Esophagus (tissue), 2 donors: ENCODE measurements at regions not wholly inside any gene's neighbourhood (a gene's known extent, or its start where the extent isn't known, plus 50 kb on each side); places are given as distances from the start of the nearest gene placed in this dataset.

Source experiments
- H3K27ac ChIP-seq, 2 donors: one replicate each; pipeline ENCODE4 v1.5.1; 2013; ENCODE audit warnings: low read depth in 2 of 2, mild to moderate bottlenecking in 2 of 2, inconsistent platforms in 1 of 2, low read length in 1 of 2, moderate library complexity in 1 of 2
- H3K27me3 ChIP-seq, 2 donors: one replicate each; pipeline ENCODE4 v1.6.1; 2013; ENCODE audit warnings: low read length in 2 of 2, control low read depth in 1 of 2, mild to moderate bottlenecking in 1 of 2; ENCODE audit not compliant: insufficient read depth in 2 of 2, control insufficient read depth in 1 of 2
- H3K36me3 ChIP-seq, 2 donors: one replicate each; pipeline ENCODE4 v1.6.1; 2013; ENCODE audit warnings: low read length in 1 of 2; ENCODE audit not compliant: control insufficient read depth in 2 of 2, insufficient read depth in 2 of 2
- H3K4me1 ChIP-seq, 2 donors: one replicate each; pipeline ENCODE4 v1.6.1; 2013; ENCODE audit warnings: low read length in 1 of 2; ENCODE audit not compliant: control insufficient read depth in 2 of 2, insufficient read depth in 2 of 2
- H3K4me3 ChIP-seq, 2 donors: one replicate each; pipeline ENCODE4 v1.5.1; 2013; ENCODE audit warnings: low read length in 2 of 2, mild to moderate bottlenecking in 2 of 2, low read depth in 1 of 2, moderate library complexity in 1 of 2
- H3K9me3 ChIP-seq, 2 donors: one replicate each; pipeline ENCODE4 v1.6.1; 2013; ENCODE audit warnings: mild to moderate bottlenecking in 2 of 2, low read depth in 1 of 2, low read length in 1 of 2, moderate library complexity in 1 of 2; ENCODE audit not compliant: control insufficient read depth in 2 of 2, insufficient read depth in 1 of 2
- WGBS, 2 donors: extraction: QIAGEN DNeasy Blood & Tissue Kit; methylation state at CpG; one replicate each; pipeline ENCODE4 v1.1.7; 2013; 5-methylcytosine and 5-hydroxymethylcytosine counted together
- donor health status: healthy with polysubstance abuse.
- donor health status: Bipolar disorder and iron deficiency.

GRCh38 chr16:62100651-62101050 is 64.4 kb upstream of the CDH8 start:
- Histone ChIP-seq H3K4me1 (no peaks in the 10 kb centered on the region), H3K9me3 (no peaks in the 10 kb centered on the region), H3K27me3 (no peaks in the 10 kb centered on the region), H3K4me3 (no peak overlapping the region), H3K36me3 (no peaks in the 10 kb centered on the region), H3K27ac (no peak overlapping the region)
- WGBS, 2 donors, result 48 to 68% methylated on average over 2 of the region's 2 CpGs

GRCh38 chr16:62089715-62090114 is 53.5 kb upstream of the CDH8 start:
- Histone ChIP-seq H3K4me1 (no peaks in the 10 kb centered on the region), H3K9me3 (no peaks in the 10 kb centered on the region), H3K27me3 (no peaks in the 10 kb centered on the region), H3K27ac (no peak overlapping the region), H3K36me3 (no peaks in the 10 kb centered on the region), H3K4me3 (no peak overlapping the region)
- 89 to 90% methylated on average over 4 of the region's 4 CpGs for WGBS, 2 donors

GRCh38 chr16:62088731-62089410 is 52.6 kb upstream of the CDH8 start:
- 70 to 72% methylated on average over 5 of the region's 5 CpGs for WGBS, 2 donors
- H3K4me3 ChIP-seq, result no peak overlapping the region
- no peaks in the 10 kb centered on the region for H3K9me3 ChIP-seq
- no peaks in the 10 kb centered on the region for H3K36me3 ChIP-seq
- no peaks in the 10 kb centered on the region for H3K27me3 ChIP-seq
- no peaks in the 10 kb centered on the region for H3K4me1 ChIP-seq
- H3K27ac ChIP-seq, result no peak overlapping the region
